ENCODE measurements at regions not wholly inside any gene's neighbourhood (a gene's known extent, or its start where the extent isn't known, plus 50 kb on each side); places are given as distances from the start of the nearest gene placed in this dataset.

- TF ChIP-seq CTCF (IDR thresholded peaks at IDR 0.05) (no peak), POLR2A (IDR thresholded peaks at IDR 0.05) (no peak)
Measured at GRCh38 chr7:4575254-4575653, 106.8 kb upstream of the FOXK1 start.

Data from tibial nerve (tissue), 3 donors.